ENCODE measurements at regions not wholly inside any gene's neighbourhood (a gene's known extent, or its start where the extent isn't known, plus 50 kb on each side); places are given as distances from the start of the nearest gene placed in this dataset.

- H3K36me3 ChIP-seq (ENCODE audit: control insufficient read depth in 2 of 2, insufficient read depth in 2 of 2, low read length in 1 of 2), result no peaks in the 10 kb centered on the region
- no peak overlapping the region for H3K4me3 ChIP-seq (ENCODE audit: low read length in 2 of 2)
- H3K27ac ChIP-seq (ENCODE audit: low read depth in 1 of 2, low read length in 1 of 2), result no peak overlapping the region
- no peaks in the 10 kb centered on the region for H3K4me1 ChIP-seq (ENCODE audit: control insufficient read depth in 2 of 2, insufficient read depth in 2 of 2, low read length in 2 of 2)
- DNase-seq (ENCODE audit: low read depth in 6 of 9, low spot score in 9 of 9), result no peak
- peaks cover 0 to 8% of the 10 kb centered on the region in 2 donors for H3K9me3 ChIP-seq (ENCODE audit: control insufficient read depth in 2 of 2, insufficient read depth in 1 of 2, low read length in 1 of 2)
- 89% methylated on average over 9 of the region's 9 CpGs for WGBS
- H3K27me3 ChIP-seq (ENCODE audit: control insufficient read depth in 2 of 2, insufficient read depth in 1 of 2, low read length in 1 of 2), result no peaks in the 10 kb centered on the region
Measured at GRCh38 chr18:78154444-78154843, 825.2 kb upstream of the SALL3 start.

- no peak for DNase-seq (ENCODE audit: low read depth in 6 of 9, low spot score in 9 of 9)
- H3K9me3 ChIP-seq (ENCODE audit: control insufficient read depth in 2 of 2, insufficient read depth in 1 of 2, low read length in 1 of 2), result peaks cover 0 to 8% of the 10 kb centered on the region in 2 donors
Measured at GRCh38 chr18:78154853-78155252, 824.8 kb upstream of the SALL3 start.

GRCh38 chr18:78156466-78156865 lies 823.2 kb upstream of the SALL3 start:
- Histone ChIP-seq H3K9me3 (ENCODE audit: control insufficient read depth in 2 of 2, insufficient read depth in 1 of 2, low read length in 1 of 2) (peaks cover 0 to 8% of the 10 kb centered on the region in 2 donors), H3K4me3 (ENCODE audit: low read length in 2 of 2) (no peak overlapping the region), H3K27ac (ENCODE audit: low read depth in 1 of 2, low read length in 1 of 2) (no peak overlapping the region), H3K4me1 (ENCODE audit: control insufficient read depth in 2 of 2, insufficient read depth in 2 of 2, low read length in 2 of 2) (no peaks in the 10 kb centered on the region), H3K27me3 (ENCODE audit: control insufficient read depth in 2 of 2, insufficient read depth in 1 of 2, low read length in 1 of 2) (no peaks in the 10 kb centered on the region), H3K36me3 (ENCODE audit: control insufficient read depth in 2 of 2, insufficient read depth in 2 of 2, low read length in 1 of 2) (no peaks in the 10 kb centered on the region)
- DNase-seq (ENCODE audit: low read depth in 6 of 9, low spot score in 9 of 9), result no peak
- 86% methylated on average over 1 of the region's 1 CpG for WGBS

More at GRCh38 chr18:78154853-78155252, 824.8 kb upstream of the SALL3 start:
- Histone ChIP-seq H3K4me3 (ENCODE audit: low read length in 2 of 2) (no peak overlapping the region), H3K27me3 (ENCODE audit: control insufficient read depth in 2 of 2, insufficient read depth in 1 of 2, low read length in 1 of 2) (no peaks in the 10 kb centered on the region), H3K4me1 (ENCODE audit: control insufficient read depth in 2 of 2, insufficient read depth in 2 of 2, low read length in 2 of 2) (no peaks in the 10 kb centered on the region), H3K36me3 (ENCODE audit: control insufficient read depth in 2 of 2, insufficient read depth in 2 of 2, low read length in 1 of 2) (no peaks in the 10 kb centered on the region), H3K27ac (ENCODE audit: low read depth in 1 of 2, low read length in 1 of 2) (no peak overlapping the region)
- WGBS, result 71% methylated on average over 4 of the region's 4 CpGs

- WGBS, result 94% methylated on average over 17 of the region's 17 CpGs
- H3K4me1 ChIP-seq (ENCODE audit: control insufficient read depth in 2 of 2, insufficient read depth in 2 of 2, low read length in 2 of 2), result no peaks in the 10 kb centered on the region
- no peaks in the 10 kb centered on the region for H3K9me3 ChIP-seq (ENCODE audit: control insufficient read depth in 2 of 2, insufficient read depth in 1 of 2, low read length in 1 of 2)
- H3K27me3 ChIP-seq (ENCODE audit: control insufficient read depth in 2 of 2, insufficient read depth in 1 of 2, low read length in 1 of 2), result no peaks in the 10 kb centered on the region
- no peak overlapping the region for H3K4me3 ChIP-seq (ENCODE audit: low read length in 2 of 2)
- no peaks in the 10 kb centered on the region for H3K36me3 ChIP-seq (ENCODE audit: control insufficient read depth in 2 of 2, insufficient read depth in 2 of 2, low read length in 1 of 2)
- H3K27ac ChIP-seq (ENCODE audit: low read depth in 1 of 2, low read length in 1 of 2), result no peak overlapping the region
- DNase-seq (ENCODE audit: low read depth in 6 of 9, low spot score in 9 of 9), result no peak
Measured at GRCh38 chr18:78158943-78159342, 820.7 kb upstream of the SALL3 start.

GRCh38 chr18:78159397-78159796 lies 820.2 kb upstream of the SALL3 start:
- Histone ChIP-seq H3K36me3 (ENCODE audit: control insufficient read depth in 2 of 2, insufficient read depth in 2 of 2, low read length in 1 of 2) (no peaks in the 10 kb centered on the region), H3K4me3 (ENCODE audit: low read length in 2 of 2) (no peak overlapping the region), H3K9me3 (ENCODE audit: control insufficient read depth in 2 of 2, insufficient read depth in 1 of 2, low read length in 1 of 2) (no peaks in the 10 kb centered on the region), H3K27ac (ENCODE audit: low read depth in 1 of 2, low read length in 1 of 2) (no peak overlapping the region), H3K27me3 (ENCODE audit: control insufficient read depth in 2 of 2, insufficient read depth in 1 of 2, low read length in 1 of 2) (no peaks in the 10 kb centered on the region), H3K4me1 (ENCODE audit: control insufficient read depth in 2 of 2, insufficient read depth in 2 of 2, low read length in 2 of 2) (no peaks in the 10 kb centered on the region)
- DNase-seq (ENCODE audit: low read depth in 6 of 9, low spot score in 9 of 9), result no peak
- WGBS, result 92% methylated on average over 8 of the region's 8 CpGs

- Histone ChIP-seq H3K4me3 (ENCODE audit: low read length in 2 of 2) (no peak overlapping the region), H3K27ac (ENCODE audit: low read depth in 1 of 2, low read length in 1 of 2) (no peak overlapping the region), H3K9me3 (ENCODE audit: control insufficient read depth in 2 of 2, insufficient read depth in 1 of 2, low read length in 1 of 2) (no peaks in the 10 kb centered on the region), H3K4me1 (ENCODE audit: control insufficient read depth in 2 of 2, insufficient read depth in 2 of 2, low read length in 2 of 2) (no peaks in the 10 kb centered on the region), H3K36me3 (ENCODE audit: control insufficient read depth in 2 of 2, insufficient read depth in 2 of 2, low read length in 1 of 2) (no peaks in the 10 kb centered on the region), H3K27me3 (ENCODE audit: control insufficient read depth in 2 of 2, insufficient read depth in 1 of 2, low read length in 1 of 2) (no peaks in the 10 kb centered on the region)
- WGBS, result 88% methylated on average over 11 of the region's 11 CpGs
- DNase-seq (ENCODE audit: low read depth in 6 of 9, low spot score in 9 of 9), result no peak
Measured at GRCh38 chr18:78160961-78161656, 818.5 kb upstream of the SALL3 start.

- Histone ChIP-seq H3K27me3 (ENCODE audit: control insufficient read depth in 2 of 2, insufficient read depth in 1 of 2, low read length in 1 of 2) (no peaks in the 10 kb centered on the region), H3K36me3 (ENCODE audit: control insufficient read depth in 2 of 2, insufficient read depth in 2 of 2, low read length in 1 of 2) (no peaks in the 10 kb centered on the region)
- 86% methylated on average over 7 of the region's 7 CpGs for WGBS
Measured at GRCh38 chr18:78165525-78165924, 814.1 kb upstream of the SALL3 start.

GRCh38 chr18:78168526-78168925 lies 811.1 kb upstream of the SALL3 start:
- Histone ChIP-seq H3K9me3 (ENCODE audit: control insufficient read depth in 2 of 2, insufficient read depth in 1 of 2, low read length in 1 of 2) (no peaks in the 10 kb centered on the region), H3K27me3 (ENCODE audit: control insufficient read depth in 2 of 2, insufficient read depth in 1 of 2, low read length in 1 of 2) (no peaks in the 10 kb centered on the region), H3K4me1 (ENCODE audit: control insufficient read depth in 2 of 2, insufficient read depth in 2 of 2, low read length in 2 of 2) (no peaks in the 10 kb centered on the region), H3K27ac (ENCODE audit: low read depth in 1 of 2, low read length in 1 of 2) (no peak overlapping the region), H3K4me3 (ENCODE audit: low read length in 2 of 2) (no peak overlapping the region), H3K36me3 (ENCODE audit: control insufficient read depth in 2 of 2, insufficient read depth in 2 of 2, low read length in 1 of 2) (no peaks in the 10 kb centered on the region)
- WGBS, result 80% methylated on average over 1 of the region's 1 CpG
- DNase-seq (ENCODE audit: low read depth in 6 of 9, low spot score in 9 of 9), result no peak

More at GRCh38 chr18:78165525-78165924, 814.1 kb upstream of the SALL3 start:
- H3K9me3 ChIP-seq (ENCODE audit: control insufficient read depth in 2 of 2, insufficient read depth in 1 of 2, low read length in 1 of 2), result no peaks in the 10 kb centered on the region
- no peak overlapping the region for H3K27ac ChIP-seq (ENCODE audit: low read depth in 1 of 2, low read length in 1 of 2)
- no peaks in the 10 kb centered on the region for H3K4me1 ChIP-seq (ENCODE audit: control insufficient read depth in 2 of 2, insufficient read depth in 2 of 2, low read length in 2 of 2)
- DNase-seq (ENCODE audit: low read depth in 6 of 9, low spot score in 9 of 9), result no peak
- no peak overlapping the region for H3K4me3 ChIP-seq (ENCODE audit: low read length in 2 of 2)

GRCh38 chr18:78169174-78169864 lies 810.3 kb upstream of the SALL3 start:
- Histone ChIP-seq H3K9me3 (ENCODE audit: control insufficient read depth in 2 of 2, insufficient read depth in 1 of 2, low read length in 1 of 2) (peaks cover 0 to 3% of the 10 kb centered on the region in 2 donors), H3K27ac (ENCODE audit: low read depth in 1 of 2, low read length in 1 of 2) (no peak overlapping the region), H3K36me3 (ENCODE audit: control insufficient read depth in 2 of 2, insufficient read depth in 2 of 2, low read length in 1 of 2) (no peaks in the 10 kb centered on the region), H3K4me3 (ENCODE audit: low read length in 2 of 2) (no peak overlapping the region), H3K27me3 (ENCODE audit: control insufficient read depth in 2 of 2, insufficient read depth in 1 of 2, low read length in 1 of 2) (no peaks in the 10 kb centered on the region), H3K4me1 (ENCODE audit: control insufficient read depth in 2 of 2, insufficient read depth in 2 of 2, low read length in 2 of 2) (no peaks in the 10 kb centered on the region)
- DNase-seq (ENCODE audit: low read depth in 6 of 9, low spot score in 9 of 9), result no peak
- 55% methylated on average over 13 of the region's 13 CpGs for WGBS

Data from thymus (tissue), 11 donors.